Karpas-422 (cell line): ENCODE measurements at regions not wholly inside any gene's neighbourhood (a gene's known extent, or its start where the extent isn't known, plus 50 kb on each side); places are given as distances from the start of the nearest gene placed in this dataset.

Experiments
- DNase-seq: peaks from one replicate; pipeline ENCODE4 v3.0.0-alpha.2; 2015
- H2AFZ ChIP-seq: fragments of 200-600 bp; sonication (generic); 2 replicates; pipeline ENCODE4 v1.6.1; 2014; ENCODE audit warnings: antibody characterized with exemption, low read length, mixed read lengths
- H3K27ac ChIP-seq: fragments of 200-600 bp; sonication (generic); 2 replicates; pipeline ENCODE4 v1.5.1; 2014; ENCODE audit warnings: mild to moderate bottlenecking, low read length, moderate library complexity
- H3K27me3 ChIP-seq: fragments of 200-600 bp; sonication (generic); 2 replicates; pipeline ENCODE4 v1.6.1; 2014; ENCODE audit warnings: low read length, mixed read lengths
- H3K36me3 ChIP-seq: fragments of 200-600 bp; sonication (generic); 2 replicates; pipeline ENCODE4 v1.6.1; 2014; ENCODE audit warnings: low read length, mixed read lengths; ENCODE audit not compliant: insufficient read depth
- H3K4me1 ChIP-seq: fragments of 200-600 bp; sonication (generic); 2 replicates; pipeline ENCODE4 v1.6.1; 2014; ENCODE audit warnings: mild to moderate bottlenecking, low read length, mixed read lengths
- H3K4me2 ChIP-seq: fragments of 200-600 bp; sonication (generic); 2 replicates; pipeline ENCODE4 v1.6.1; 2014; ENCODE audit warnings: low read length, low read depth, mild to moderate bottlenecking; ENCODE audit not compliant: poor library complexity, severe bottlenecking
- H3K4me3 ChIP-seq: fragments of 200-600 bp; sonication (generic); 2 replicates; pipeline ENCODE4 v1.5.1; 2014; ENCODE audit warnings: mild to moderate bottlenecking, antibody characterized with exemption, low read length, mixed read lengths
- H3K79me2 ChIP-seq: fragments of 200-600 bp; sonication (generic); 2 replicates; pipeline ENCODE4 v1.6.1; 2014; ENCODE audit warnings: mild to moderate bottlenecking, low read length, mixed read lengths
- H3K9ac ChIP-seq: fragments of 200-600 bp; sonication (generic); 2 replicates; pipeline ENCODE4 v1.6.0; 2014; ENCODE audit warnings: low read length
- H3K9me2 ChIP-seq: fragments of 200-600 bp; sonication (generic), shearing (Covaris generic); replicated peaks from 2 replicates; pipeline ENCODE4 v1.6.0; 2014; ENCODE audit warnings: mild to moderate bottlenecking, low read length, moderate library complexity; ENCODE audit not compliant: insufficient read depth
- H3K9me3 ChIP-seq: fragments of 300-700, 200-600 bp; sonication (generic); 2 replicates; pipeline ENCODE4 v1.6.1; 2014; ENCODE audit warnings: low read length, mixed read lengths
- H4K20me1 ChIP-seq: fragments of 200-600 bp; sonication (generic); 2 replicates; pipeline ENCODE4 v1.6.1; 2014; ENCODE audit warnings: mild to moderate bottlenecking, antibody characterized with exemption, low read length, low read depth; ENCODE audit not compliant: insufficient read depth

GRCh38 chr2:175744000-175744399, 258.1 kb downstream of the LNPK start:
- H3K4me1 ChIP-seq: no peaks in the 10 kb centered on the region

GRCh38 chr2:175743011-175743410, 259.1 kb downstream of the LNPK start:
- Histone ChIP-seq H3K79me2 (no peaks in the 10 kb centered on the region), H3K4me2 (no peak overlapping the region), H3K27me3 (no peaks in the 10 kb centered on the region), H3K27ac (no peak overlapping the region), H3K9ac (no peak overlapping the region), H3K36me3 (no peaks in the 10 kb centered on the region), H2AFZ (no peak overlapping the region), H3K9me2 (no peaks in the 10 kb centered on the region), H4K20me1 (no peaks in the 10 kb centered on the region), H3K4me1 (no peaks in the 10 kb centered on the region), H3K9me3 (no peaks in the 10 kb centered on the region), H3K4me3 (no peak overlapping the region)
- DNase-seq: no peak

More at GRCh38 chr2:175744000-175744399, 258.1 kb downstream of the LNPK start:
- H3K79me2 ChIP-seq: no peaks in the 10 kb centered on the region
- no peak overlapping the region for H3K9ac ChIP-seq
- H4K20me1 ChIP-seq: no peaks in the 10 kb centered on the region
- H3K36me3 ChIP-seq: no peaks in the 10 kb centered on the region
- no peaks in the 10 kb centered on the region for H3K27me3 ChIP-seq
- H2AFZ ChIP-seq: no peak overlapping the region
- H3K9me3 ChIP-seq: no peaks in the 10 kb centered on the region
- no peak for DNase-seq
- no peak overlapping the region for H3K4me3 ChIP-seq
- no peak overlapping the region for H3K4me2 ChIP-seq
- no peak overlapping the region for H3K27ac ChIP-seq
- no peaks in the 10 kb centered on the region for H3K9me2 ChIP-seq

DNA sequence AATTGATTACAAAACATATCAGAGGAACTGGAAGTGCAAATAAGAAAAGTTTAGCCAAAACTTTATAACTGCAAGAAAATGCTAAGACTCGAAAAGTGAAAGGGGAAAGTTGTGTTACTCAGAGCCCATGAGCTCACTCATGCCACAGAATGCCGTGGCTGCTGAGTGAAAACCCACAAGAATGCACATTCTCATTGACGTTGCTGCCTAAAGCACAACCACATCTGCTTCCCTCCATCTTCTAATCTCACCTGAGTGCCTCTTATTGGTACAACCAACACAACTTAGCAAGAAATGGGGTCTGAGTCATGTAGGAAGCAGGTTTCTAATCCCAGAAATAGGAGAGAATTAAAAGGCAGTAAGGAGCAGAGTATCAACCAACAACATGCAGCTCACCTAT, 259.7 kb downstream of the LNPK start:
- Histone ChIP-seq H3K9me3 (no peaks in the 10 kb centered on the region), H3K4me1 (no peaks in the 10 kb centered on the region), H2AFZ (no peak overlapping the region), H3K9ac (no peak overlapping the region), H3K9me2 (no peaks in the 10 kb centered on the region), H3K79me2 (no peaks in the 10 kb centered on the region), H3K27ac (no peak overlapping the region), H3K4me3 (no peak overlapping the region), H3K4me2 (no peak overlapping the region), H4K20me1 (no peaks in the 10 kb centered on the region), H3K36me3 (no peaks in the 10 kb centered on the region), H3K27me3 (no peaks in the 10 kb centered on the region)
- DNase-seq: no peak

DNA sequence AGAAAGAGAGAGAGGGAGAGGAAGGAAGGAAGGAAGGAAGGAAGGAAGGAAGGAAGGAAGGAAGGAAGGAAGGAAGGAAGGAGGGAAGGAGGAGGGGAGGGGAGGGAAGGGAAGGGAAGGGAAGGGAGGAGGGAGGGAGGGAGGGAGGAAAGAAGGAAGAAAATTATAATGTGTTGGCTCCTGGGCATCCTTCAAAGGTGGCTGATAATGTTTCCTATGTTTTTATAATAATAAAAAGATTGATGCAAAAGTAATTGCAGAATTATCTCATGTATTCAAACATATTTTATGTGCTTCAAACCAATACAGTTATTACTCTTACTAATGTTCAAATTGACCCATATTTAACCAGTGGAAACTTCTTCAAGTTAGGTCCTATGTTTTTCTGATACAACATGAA, 260.9 kb downstream of the LNPK start:
- no peaks in the 10 kb centered on the region for H3K27me3 ChIP-seq
- H2AFZ ChIP-seq: no peak overlapping the region
- H3K27ac ChIP-seq: no peak overlapping the region
- no peaks in the 10 kb centered on the region for H3K36me3 ChIP-seq
- no peak overlapping the region for H3K9ac ChIP-seq
- no peaks in the 10 kb centered on the region for H3K79me2 ChIP-seq
- H3K4me1 ChIP-seq: no peaks in the 10 kb centered on the region
- no peaks in the 10 kb centered on the region for H4K20me1 ChIP-seq
- no peak overlapping the region for H3K4me2 ChIP-seq
- H3K4me3 ChIP-seq: no peak overlapping the region
- H3K9me2 ChIP-seq: no peaks in the 10 kb centered on the region
- DNase-seq: no peak
- no peaks in the 10 kb centered on the region for H3K9me3 ChIP-seq

- no peaks in the 10 kb centered on the region for H4K20me1 ChIP-seq
- no peak overlapping the region for H3K27ac ChIP-seq
- no peaks in the 10 kb centered on the region for H3K9me3 ChIP-seq
- no peak overlapping the region for H3K9ac ChIP-seq
- H3K9me2 ChIP-seq: no peaks in the 10 kb centered on the region
- no peaks in the 10 kb centered on the region for H3K79me2 ChIP-seq
- no peak overlapping the region for H3K4me2 ChIP-seq
- peaks cover 10% of the 10 kb centered on the region for H3K4me1 ChIP-seq
- H3K4me3 ChIP-seq: no peak overlapping the region
- H2AFZ ChIP-seq: no peak overlapping the region
- no peak for DNase-seq
- H3K27me3 ChIP-seq: no peaks in the 10 kb centered on the region
- no peaks in the 10 kb centered on the region for H3K36me3 ChIP-seq
Observed at GRCh38 chr2:175737722-175738361, 264.2 kb downstream of the LNPK start.

GRCh38 chr2:175734686-175735085, 267.4 kb downstream of the LNPK start:
- H3K79me2 ChIP-seq: no peaks in the 10 kb centered on the region
- H3K9me2 ChIP-seq: no peaks in the 10 kb centered on the region
- no peaks in the 10 kb centered on the region for H3K9me3 ChIP-seq
- no peak overlapping the region for H3K4me3 ChIP-seq
- peaks cover 10% of the 10 kb centered on the region for H3K4me1 ChIP-seq
- no peaks in the 10 kb centered on the region for H4K20me1 ChIP-seq
- peak; percentile 67 for DNase-seq
- H3K27me3 ChIP-seq: no peaks in the 10 kb centered on the region
- H3K4me2 ChIP-seq: peak overlapping the region; percentile 14
- no peak overlapping the region for H3K9ac ChIP-seq
- no peak overlapping the region for H3K27ac ChIP-seq
- H3K36me3 ChIP-seq: no peaks in the 10 kb centered on the region
- no peak overlapping the region for H2AFZ ChIP-seq

- Histone ChIP-seq H2AFZ (no peak overlapping the region), H3K79me2 (no peaks in the 10 kb centered on the region), H3K9me3 (no peaks in the 10 kb centered on the region)
Observed at GRCh38 chr2:175732531-175732930, 269.5 kb downstream of the LNPK start.

GRCh38 chr2:175730050-175730449, 272.0 kb downstream of the LNPK start:
- Histone ChIP-seq H3K36me3 (no peaks in the 10 kb centered on the region), H3K4me1 (peaks cover 8% of the 10 kb centered on the region), H3K9ac (no peak overlapping the region), H3K4me2 (no peak overlapping the region), H3K79me2 (no peaks in the 10 kb centered on the region), H3K27me3 (no peaks in the 10 kb centered on the region), H3K9me3 (no peaks in the 10 kb centered on the region), H2AFZ (no peak overlapping the region), H3K27ac (no peak overlapping the region), H4K20me1 (no peaks in the 10 kb centered on the region), H3K9me2 (no peaks in the 10 kb centered on the region), H3K4me3 (no peak overlapping the region)
- DNase-seq: no peak

More at GRCh38 chr2:175732531-175732930, 269.5 kb downstream of the LNPK start:
- Histone ChIP-seq H3K27me3 (no peaks in the 10 kb centered on the region), H3K4me3 (no peak overlapping the region), H3K9me2 (no peaks in the 10 kb centered on the region), H4K20me1 (no peaks in the 10 kb centered on the region), H3K36me3 (no peaks in the 10 kb centered on the region), H3K4me1 (peaks cover 10% of the 10 kb centered on the region), H3K27ac (no peak overlapping the region), H3K9ac (no peak overlapping the region), H3K4me2 (no peak overlapping the region)
- no peak for DNase-seq
